ENCODE measurements at regions not wholly inside any gene's neighbourhood (a gene's known extent, or its start where the extent isn't known, plus 50 kb on each side); places are given as distances from the start of the nearest gene placed in this dataset.

DNA sequence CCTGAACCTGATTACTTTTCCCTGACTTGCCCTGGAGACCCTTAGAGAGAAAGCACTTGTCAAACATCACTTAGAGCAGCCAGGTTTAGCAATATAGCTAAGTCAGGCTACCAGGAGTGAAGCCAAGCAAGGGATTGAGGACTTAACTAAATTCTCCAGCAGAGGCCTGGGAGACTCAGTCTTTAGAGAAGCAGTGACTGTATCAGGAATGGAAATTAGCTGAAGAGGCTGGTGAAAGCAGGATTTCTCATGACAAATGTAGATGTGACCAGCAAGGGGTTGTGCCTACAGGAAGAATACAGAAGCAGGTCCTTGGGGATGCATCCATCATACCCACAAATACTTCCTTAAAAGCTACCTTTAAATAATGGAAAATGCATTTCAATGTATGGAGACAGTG is 368.9 kb upstream of the MEIS1 start:
- in situ Hi-C loops (cut with HindIII; ENCODE audit: low pct_unique_long_range_greater_than_20kb, low sequenced_read_pairs): no loop called here
- no peaks in the 10 kb centered on the region for H3K9me3 ChIP-seq (ENCODE audit: control insufficient read depth, insufficient read depth, low read depth, low read length)
- ATAC-seq (no peak), DNase-seq (ENCODE audit: low read depth, low spot score) (no peak)
- ChIA-PET CTCF (no interaction called here), POLR2A (no interaction called here)
- H3K4me3 ChIP-seq (ENCODE audit: low read depth in 2 of 2, low read length in 2 of 2): no peak overlapping the region
- BruUV-seq (replicated peaks): no TSS peak
- intact Hi-C loops (cut with micrococcal nuclease; ENCODE audit: unreplicated experiment): no loop called here
- TF ChIP-seq TCF7L2 (IDR thresholded peaks at IDR 0.05; ENCODE audit: low read depth, low read length): no peak
- no peak for TF ChIP-seq SIN3A (IDR thresholded peaks at IDR 0.05; ENCODE audit: borderline replicate concordance, insufficient read depth, low read depth, low read length)
- TF ChIP-seq POLR2AphosphoS5 (IDR thresholded peaks at IDR 0.05; ENCODE audit: low read depth, low read length): no peak
- TF ChIP-seq, protein P1, sequence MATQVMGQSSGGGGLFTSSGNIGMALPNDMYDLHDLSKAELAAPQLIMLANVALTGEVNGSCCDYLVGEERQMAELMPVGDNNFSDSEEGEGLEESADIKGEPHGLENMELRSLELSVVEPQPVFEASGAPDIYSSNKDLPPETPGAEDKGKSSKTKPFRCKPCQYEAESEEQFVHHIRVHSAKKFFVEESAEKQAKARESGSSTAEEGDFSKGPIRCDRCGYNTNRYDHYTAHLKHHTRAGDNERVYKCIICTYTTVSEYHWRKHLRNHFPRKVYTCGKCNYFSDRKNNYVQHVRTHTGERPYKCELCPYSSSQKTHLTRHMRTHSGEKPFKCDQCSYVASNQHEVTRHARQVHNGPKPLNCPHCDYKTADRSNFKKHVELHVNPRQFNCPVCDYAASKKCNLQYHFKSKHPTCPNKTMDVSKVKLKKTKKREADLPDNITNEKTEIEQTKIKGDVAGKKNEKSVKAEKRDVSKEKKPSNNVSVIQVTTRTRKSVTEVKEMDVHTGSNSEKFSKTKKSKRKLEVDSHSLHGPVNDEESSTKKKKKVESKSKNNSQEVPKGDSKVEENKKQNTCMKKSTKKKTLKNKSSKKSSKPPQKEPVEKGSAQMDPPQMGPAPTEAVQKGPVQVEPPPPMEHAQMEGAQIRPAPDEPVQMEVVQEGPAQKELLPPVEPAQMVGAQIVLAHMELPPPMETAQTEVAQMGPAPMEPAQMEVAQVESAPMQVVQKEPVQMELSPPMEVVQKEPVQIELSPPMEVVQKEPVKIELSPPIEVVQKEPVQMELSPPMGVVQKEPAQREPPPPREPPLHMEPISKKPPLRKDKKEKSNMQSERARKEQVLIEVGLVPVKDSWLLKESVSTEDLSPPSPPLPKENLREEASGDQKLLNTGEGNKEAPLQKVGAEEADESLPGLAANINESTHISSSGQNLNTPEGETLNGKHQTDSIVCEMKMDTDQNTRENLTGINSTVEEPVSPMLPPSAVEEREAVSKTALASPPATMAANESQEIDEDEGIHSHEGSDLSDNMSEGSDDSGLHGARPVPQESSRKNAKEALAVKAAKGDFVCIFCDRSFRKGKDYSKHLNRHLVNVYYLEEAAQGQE (IDR thresholded peaks at IDR 0.05; ENCODE audit: insufficient read depth in 1 of 2, low read depth in 2 of 2, low read length in 1 of 2): no peak
- TF ChIP-seq, protein P2, sequence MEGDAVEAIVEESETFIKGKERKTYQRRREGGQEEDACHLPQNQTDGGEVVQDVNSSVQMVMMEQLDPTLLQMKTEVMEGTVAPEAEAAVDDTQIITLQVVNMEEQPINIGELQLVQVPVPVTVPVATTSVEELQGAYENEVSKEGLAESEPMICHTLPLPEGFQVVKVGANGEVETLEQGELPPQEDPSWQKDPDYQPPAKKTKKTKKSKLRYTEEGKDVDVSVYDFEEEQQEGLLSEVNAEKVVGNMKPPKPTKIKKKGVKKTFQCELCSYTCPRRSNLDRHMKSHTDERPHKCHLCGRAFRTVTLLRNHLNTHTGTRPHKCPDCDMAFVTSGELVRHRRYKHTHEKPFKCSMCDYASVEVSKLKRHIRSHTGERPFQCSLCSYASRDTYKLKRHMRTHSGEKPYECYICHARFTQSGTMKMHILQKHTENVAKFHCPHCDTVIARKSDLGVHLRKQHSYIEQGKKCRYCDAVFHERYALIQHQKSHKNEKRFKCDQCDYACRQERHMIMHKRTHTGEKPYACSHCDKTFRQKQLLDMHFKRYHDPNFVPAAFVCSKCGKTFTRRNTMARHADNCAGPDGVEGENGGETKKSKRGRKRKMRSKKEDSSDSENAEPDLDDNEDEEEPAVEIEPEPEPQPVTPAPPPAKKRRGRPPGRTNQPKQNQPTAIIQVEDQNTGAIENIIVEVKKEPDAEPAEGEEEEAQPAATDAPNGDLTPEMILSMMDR (IDR thresholded peaks at IDR 0.05): no peak
- no peaks in the 10 kb centered on the region for H3K4me1 ChIP-seq (ENCODE audit: control insufficient read depth, insufficient read depth, low read length)
- no peak overlapping the region for H3K27ac ChIP-seq (ENCODE audit: low read length)
- H3K36me3 ChIP-seq (ENCODE audit: control insufficient read depth, insufficient read depth, low read length): no peaks in the 10 kb centered on the region
- H3K27me3 ChIP-seq (ENCODE audit: control insufficient read depth, insufficient read depth, low read length): no peaks in the 10 kb centered on the region; the same call in none of the 2 replicates

DNA sequence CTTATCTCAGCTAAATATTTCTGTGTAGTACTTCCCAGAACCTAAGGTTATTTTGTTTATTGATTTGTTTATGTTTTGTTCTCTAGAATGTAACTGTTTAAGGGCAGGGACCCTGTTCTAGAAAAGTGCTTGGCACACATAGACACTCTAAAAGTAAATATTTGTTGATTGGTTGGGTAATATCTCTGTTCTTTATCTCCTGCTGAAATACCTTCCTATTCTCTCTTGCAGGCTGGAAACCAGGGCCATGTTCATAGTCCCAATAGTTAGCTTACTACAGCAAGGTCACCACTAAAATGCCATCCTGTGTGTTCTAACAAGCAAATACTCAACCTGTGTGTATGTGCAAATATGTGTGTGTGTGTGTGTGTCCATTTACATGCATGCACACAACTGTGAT is 375.6 kb upstream of the MEIS1 start:
- H3K36me3 ChIP-seq (ENCODE audit: control insufficient read depth, insufficient read depth, low read length): no peaks in the 10 kb centered on the region
- TF ChIP-seq, protein P2 (IDR thresholded peaks at IDR 0.05): no peak
- no peak for TF ChIP-seq SIN3A (IDR thresholded peaks at IDR 0.05; ENCODE audit: borderline replicate concordance, insufficient read depth, low read depth, low read length)
- TF ChIP-seq, protein P1 (IDR thresholded peaks at IDR 0.05; ENCODE audit: insufficient read depth in 1 of 2, low read depth in 2 of 2, low read length in 1 of 2): no peak
- TF ChIP-seq TCF7L2 (IDR thresholded peaks at IDR 0.05; ENCODE audit: low read depth, low read length): no peak
- no peak for TF ChIP-seq POLR2AphosphoS5 (IDR thresholded peaks at IDR 0.05; ENCODE audit: low read depth, low read length)
- no TSS peak for BruUV-seq (replicated peaks)
- in situ Hi-C loops (cut with HindIII; ENCODE audit: low pct_unique_long_range_greater_than_20kb, low sequenced_read_pairs): no loop called here
- intact Hi-C loops (cut with micrococcal nuclease; ENCODE audit: unreplicated experiment): no loop called here
- H3K27me3 ChIP-seq (ENCODE audit: control insufficient read depth, insufficient read depth, low read length): 0 out of 2 replicates have a peak, but pooled peaks cover 4% of the 10 kb centered on the region
- H3K27ac ChIP-seq (ENCODE audit: low read length): no peak overlapping the region
- CTCF ChIA-PET: no interaction called here
- no peak overlapping the region for H3K4me3 ChIP-seq (ENCODE audit: low read depth in 2 of 2, low read length in 2 of 2)
- ATAC-seq (no peak), DNase-seq (ENCODE audit: low read depth, low spot score) (no peak)
- POLR2A ChIA-PET: no interaction called here
- no peaks in the 10 kb centered on the region for H3K4me1 ChIP-seq (ENCODE audit: control insufficient read depth, insufficient read depth, low read length)
- H3K9me3 ChIP-seq (ENCODE audit: control insufficient read depth, insufficient read depth, low read depth, low read length): no peaks in the 10 kb centered on the region

Measured in Panc1 (cell line).